GM18951 (cell line): ENCODE measurements at regions not wholly inside any gene's neighbourhood (a gene's known extent, or its start where the extent isn't known, plus 50 kb on each side); places are given as distances from the start of the nearest gene placed in this dataset.

ENCODE experiments used
- POLR2A ChIP-seq: IDR thresholded peaks from 4 replicates; pipeline ENCODE4 v1.6.1; 2011; ENCODE audit warnings: mild to moderate bottlenecking; ENCODE audit not compliant: insufficient read length, insufficient read depth; ENCODE audit errors: extremely low read depth
- in situ Hi-C: fragments of 300-500 bp; cut with MboI; formaldehyde crosslinking; loops from one replicate; pipeline ENCODE4 v1.12.0; 2022; ENCODE audit warnings: low sequenced_read_pairs, mixed read lengths, inconsistent platforms; ENCODE audit not compliant: unreplicated experiment

GRCh38 chr2:16285813-16286510 lies 345.6 kb downstream of the MYCN start:
- in situ Hi-C loops, result loop anchor here (25.0 kb wide), 1 partner anchor 349 kb away; the partner anchor contains the start of gene MYCN
- no peak for TF ChIP-seq POLR2A

- in situ Hi-C loops, result loop anchor here (25.0 kb wide), 1 partner anchor 348 kb away; the partner anchor contains the start of gene MYCN
- no peak for TF ChIP-seq POLR2A
Observed at GRCh38 chr2:16284941-16285625, 344.7 kb downstream of the MYCN start.

- TF ChIP-seq POLR2A, result no peak
- in situ Hi-C loops, result loop anchor here (25.0 kb wide), 1 partner anchor 346 kb away; the partner anchor contains the start of gene MYCN
Observed at GRCh38 chr2:16283071-16283850, 342.9 kb downstream of the MYCN start.

- no peak for TF ChIP-seq POLR2A
- in situ Hi-C loops, result loop anchor here (25.0 kb wide), 1 partner anchor 345 kb away; the partner anchor contains the start of gene MYCN
Observed at GRCh38 chr2:16282511-16282910, 342.2 kb downstream of the MYCN start.

GRCh38 chr2:16281451-16282335 lies 341.3 kb downstream of the MYCN start:
- in situ Hi-C loops, result loop anchor here (25.0 kb wide), 1 partner anchor 344 kb away; the partner anchor contains the start of gene MYCN
- no peak for TF ChIP-seq POLR2A

GRCh38 chr2:16280081-16280480 lies 339.7 kb downstream of the MYCN start:
- no peak for TF ChIP-seq POLR2A
- in situ Hi-C loops, result loop anchor here (25.0 kb wide), 1 partner anchor 343 kb away; the partner anchor contains the start of gene MYCN

GRCh38 chr2:16279641-16280040 lies 339.3 kb downstream of the MYCN start:
- TF ChIP-seq POLR2A, result no peak
- in situ Hi-C loops, result loop anchor here (25.0 kb wide), 1 partner anchor 342 kb away; the partner anchor contains the start of gene MYCN

GRCh38 chr2:16279201-16279570 lies 338.8 kb downstream of the MYCN start:
- TF ChIP-seq POLR2A, result no peak

GRCh38 chr2:16278421-16279200 lies 338.3 kb downstream of the MYCN start:
- no peak for TF ChIP-seq POLR2A

More at GRCh38 chr2:16279201-16279570, 338.8 kb downstream of the MYCN start:
- in situ Hi-C loops, result loop anchor here (25.0 kb wide), 1 partner anchor 342 kb away; the partner anchor contains the start of gene MYCN

GRCh38 chr2:16277117-16277516 lies 336.8 kb downstream of the MYCN start:
- in situ Hi-C loops, result loop anchor here (25.0 kb wide), 1 partner anchor 340 kb away; the partner anchor contains the start of gene MYCN
- TF ChIP-seq POLR2A, result no peak

More at GRCh38 chr2:16278421-16279200, 338.3 kb downstream of the MYCN start:
- in situ Hi-C loops, result loop anchor here (25.0 kb wide), 1 partner anchor 341 kb away; the partner anchor contains the start of gene MYCN

- in situ Hi-C loops, result loop anchor here (25.0 kb wide), 1 partner anchor 338 kb away; the partner anchor contains the start of gene MYCN
- TF ChIP-seq POLR2A, result no peak
Observed at GRCh38 chr2:16275661-16276060, 335.3 kb downstream of the MYCN start.
